B cell (primary cell): ENCODE measurements at regions not wholly inside any gene's neighbourhood (a gene's known extent, or its start where the extent isn't known, plus 50 kb on each side); places are given as distances from the start of the nearest gene placed in this dataset.

Source experiments
- ATAC-seq: fragments of 200-7000 bp; cut with Tn5 transposase; one replicate; pipeline ENCODE4 v1.10.0; 2021; ENCODE audit warnings: low read depth, mild to moderate bottlenecking, moderate number of reproducible peaks, moderate library complexity
- CTCF ChIA-PET: fragments of 350-600 bp; sonication (Branson Sonifier 250); formaldehyde crosslinking; loops from one replicate; lab custom pipeline; 2021; ENCODE audit warnings: antibody characterized with exemption, inconsistent platforms; lab: Charles Lee
- POLR2A ChIA-PET: fragments of 350-600 bp; sonication (Branson Sonifier 250); formaldehyde crosslinking; loops from one replicate; lab custom pipeline; 2021; ENCODE audit warnings: antibody characterized with exemption; lab: Charles Lee
- DNase-seq: peaks from one replicate; pipeline ENCODE4 v3.0.0; 2013
- H2AFZ ChIP-seq: 2 replicates; pipeline ENCODE4 v1.6.1; 2012; ENCODE audit warnings: mild to moderate bottlenecking, low read depth, low read length; ENCODE audit not compliant: insufficient read depth, poor library complexity, severe bottlenecking
- H3K27ac ChIP-seq, 2 donors: 1 replicate in 1 of 2; 2 replicates in 1 of 2; pipeline ENCODE4 v1.5.1; 2012 to 2013; ENCODE audit warnings: low read length in 2 of 2, mild to moderate bottlenecking in 2 of 2, moderate library complexity in 1 of 2
- H3K27me3 ChIP-seq, 4 experiments: fragments of 200-600 bp in 1 of 4; sonication (generic) in 1 of 4; replicated peaks in 1 of 4; 1 replicate in 2 of 4; 2 replicates in 2 of 4; pipeline versions ENCODE4 v1.6.1 to v1.7.0; 2013 to 2016; ENCODE audit warnings: low read length in 3 of 4, mild to moderate bottlenecking in 2 of 4, mixed read lengths in 1 of 4, moderate library complexity in 1 of 4; ENCODE audit not compliant: insufficient read depth in 4 of 4, control insufficient read depth in 3 of 4; ENCODE audit errors: control extremely low read depth in 1 of 4
- H3K36me3 ChIP-seq, 2 experiments: replicated peaks in 1 of 2; 1 replicate in 1 of 2; 2 replicates in 1 of 2; pipeline versions ENCODE4 v1.6.1 to v1.7.1; 2013; ENCODE audit warnings: low read length in 1 of 2; ENCODE audit not compliant: insufficient read depth in 2 of 2, control insufficient read depth in 1 of 2; ENCODE audit errors: control extremely low read depth in 1 of 2, extremely low read depth in 1 of 2
- H3K4me1 ChIP-seq, 2 donors: fragments of 200-600 bp in 1 of 2; sonication (generic) in 1 of 2; 1 replicate in 1 of 2; 2 replicates in 1 of 2; pipeline versions ENCODE4 v1.5.1 to v1.6.1; 2013 to 2017; ENCODE audit warnings: low read length in 2 of 2; ENCODE audit not compliant: control insufficient read depth in 2 of 2, insufficient read depth in 2 of 2
- H3K4me2 ChIP-seq: replicated peaks from 2 replicates; pipeline ENCODE3; 2012; ENCODE audit warnings: mild to moderate bottlenecking, low read depth, low read length; ENCODE audit not compliant: poor library complexity, severe bottlenecking
- H3K4me3 ChIP-seq, 5 experiments: fragments of 200-600 bp in 1 of 5; sonication (generic) in 1 of 5; 1 replicate in 3 of 5; 2 replicates in 2 of 5; pipeline versions ENCODE4 v1.5.1 to v1.7.0; 2011 to 2016; ENCODE audit warnings: low read length in 4 of 5, mild to moderate bottlenecking in 4 of 5, low read depth in 2 of 5, control low read depth in 1 of 5, moderate library complexity in 1 of 5; ENCODE audit not compliant: insufficient read depth in 1 of 5; ENCODE audit errors: control extremely low read depth in 1 of 5, extremely low read depth in 1 of 5
- H3K79me2 ChIP-seq: fragments of 200-600 bp; sonication (generic); one replicate; pipeline ENCODE4 v1.6.0; 2016; ENCODE audit warnings: low read length; ENCODE audit not compliant: control insufficient read depth, insufficient read depth
- H3K9ac ChIP-seq: fragments of 200-600 bp; sonication (generic); 2 replicates; pipeline ENCODE4 v1.6.1; 2017; ENCODE audit warnings: mild to moderate bottlenecking, low read length, moderate library complexity
- H3K9me3 ChIP-seq, 3 donors: one replicate each; pipeline versions ENCODE4 v1.6.1 to v1.7.1; 2013; ENCODE audit warnings: low read length in 2 of 3; ENCODE audit not compliant: control insufficient read depth in 2 of 3, insufficient read depth in 1 of 3; ENCODE audit errors: control extremely low read depth in 1 of 3
- H4K20me1 ChIP-seq: 2 replicates; pipeline ENCODE4 v1.6.0; 2012; ENCODE audit warnings: mild to moderate bottlenecking, low read length; ENCODE audit not compliant: insufficient read depth, control insufficient read depth, poor library complexity, severe bottlenecking
- H3K27ac Mint-ChIP-seq: one replicate; pipeline ENCODE4 v1.8.0; 2021; ENCODE audit warnings: mixed read lengths
- H3K27me3 Mint-ChIP-seq: one replicate; pipeline ENCODE4 v1.8.0; 2021; ENCODE audit warnings: mixed read lengths
- H3K4me1 Mint-ChIP-seq: one replicate; pipeline ENCODE4 v1.8.0; 2021; ENCODE audit warnings: mixed read lengths
- H3K4me3 Mint-ChIP-seq: one replicate; pipeline ENCODE4 v1.8.0; 2021; ENCODE audit warnings: mixed read lengths
- H3K9me3 Mint-ChIP-seq: one replicate; pipeline ENCODE4 v1.8.0; 2022; ENCODE audit warnings: mixed read lengths; ENCODE audit not compliant: insufficient read depth
- CTCF ChIP-seq: fragments of 200-600 bp; IDR thresholded peaks from one replicate; pipeline ENCODE4 v1.8.0; 2022; ENCODE audit warnings: antibody characterized with exemption, mild to moderate bottlenecking
- EZH2 ChIP-seq: IDR thresholded peaks from 2 replicates; pipeline ENCODE4 v1.6.1; 2012; ENCODE audit warnings: borderline replicate concordance, low read depth, mild to moderate bottlenecking, moderate library complexity, low read length; ENCODE audit not compliant: insufficient read depth, poor library complexity, severe bottlenecking
- WGBS: methylation state at CpG from one replicate; pipeline ENCODE4 v1.1.5; 2013; ENCODE audit warnings: missing lambda C conversion rate; ENCODE audit not compliant: insufficient coverage; 5-methylcytosine and 5-hydroxymethylcytosine counted together
- intact Hi-C: fragments of 100-400 bp; cut with micrococcal nuclease; formaldehyde crosslinking; loops from one replicate; pipeline ENCODE4 v1.10.0; 2022

- intact Hi-C loops, result no loop called here
- Mint-ChIP-seq H3K27me3 (no peaks in the 10 kb centered on the region), H3K27ac (no peak overlapping the region), H3K4me1 (no peaks in the 10 kb centered on the region), H3K9me3 (no peaks in the 10 kb centered on the region), H3K4me3 (no peak overlapping the region)
- H3K79me2 ChIP-seq, result no peaks in the 10 kb centered on the region
- TF ChIP-seq CTCF, result no peak
- TF ChIP-seq EZH2, result no peak
- H3K9me3 ChIP-seq, result peaks cover 0 to 2% (median 0%) of the 10 kb centered on the region in 3 donors
- ChIA-PET CTCF (no interaction called here), POLR2A (no interaction called here)
- no peak overlapping the region for H3K4me3 ChIP-seq
- H3K36me3 ChIP-seq, result no peaks in the 10 kb centered on the region
- ATAC-seq (no peak), DNase-seq (no peak)
- 71% methylated on average over 1 of the region's 1 CpG for WGBS
- H3K4me2 ChIP-seq, result no peak overlapping the region
- no peaks in the 10 kb centered on the region for H3K4me1 ChIP-seq
- H4K20me1 ChIP-seq, result no peaks in the 10 kb centered on the region
- H3K27me3 ChIP-seq, result no peaks in the 10 kb centered on the region
- H2AFZ ChIP-seq, result no peak overlapping the region
- H3K27ac ChIP-seq, result no peak overlapping the region
- no peak overlapping the region for H3K9ac ChIP-seq
Observed at GRCh38 chr9:115296831-115297565, 179.0 kb upstream of the TNC start.

DNA sequence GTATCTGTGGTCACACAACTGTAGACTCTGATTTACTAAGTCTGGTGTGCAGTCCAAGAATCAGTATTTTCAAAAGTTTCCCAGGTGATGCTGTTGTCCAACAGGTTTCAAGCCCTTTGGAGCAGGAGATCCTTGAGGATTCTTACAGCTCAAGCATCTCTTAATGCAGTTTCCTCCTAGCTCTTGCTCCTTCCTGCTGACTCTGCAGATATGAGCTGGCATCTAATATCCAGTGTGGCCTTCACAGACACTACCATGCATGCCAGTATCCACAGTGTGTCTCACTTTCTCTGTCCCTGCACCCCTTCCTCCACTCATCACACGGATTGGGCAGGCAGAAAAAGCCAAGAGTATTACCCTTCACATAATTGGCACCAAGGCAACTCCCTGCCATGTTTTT is 182.2 kb upstream of the TNC start:
- TF ChIP-seq CTCF (no peak), EZH2 (no peak)
- intact Hi-C loops, result no loop called here
- Histone ChIP-seq H3K27ac (no peak overlapping the region), H3K4me3 (no peak overlapping the region), H3K79me2 (no peaks in the 10 kb centered on the region), H2AFZ (no peak overlapping the region), H3K4me2 (no peak overlapping the region), H3K27me3 (no peaks in the 10 kb centered on the region), H3K36me3 (no peaks in the 10 kb centered on the region), H3K9ac (no peak overlapping the region), H3K4me1 (no peaks in the 10 kb centered on the region), H4K20me1 (no peaks in the 10 kb centered on the region), H3K9me3 (no peaks in the 10 kb centered on the region)
- CTCF ChIA-PET, result no interaction called here
- no peak overlapping the region for H3K4me3 Mint-ChIP-seq
- 62% methylated on average over 1 of the region's 1 CpG for WGBS
- no peaks in the 10 kb centered on the region for H3K4me1 Mint-ChIP-seq
- H3K9me3 Mint-ChIP-seq, result no peaks in the 10 kb centered on the region
- H3K27ac Mint-ChIP-seq, result no peak overlapping the region
- DNase-seq (no peak), ATAC-seq (no peak)
- POLR2A ChIA-PET, result no interaction called here
- no peaks in the 10 kb centered on the region for H3K27me3 Mint-ChIP-seq
